HG02571 (cell line): ENCODE measurements at regions not wholly inside any gene's neighbourhood (a gene's known extent, or its start where the extent isn't known, plus 50 kb on each side); places are given as distances from the start of the nearest gene placed in this dataset.
"Not testable (repeated sequence)": the region's sequence is repeated elsewhere in the genome, so short reads cannot be mapped to it uniquely, and the experiment has no call there.

Source experiments
- ATAC-seq: cut with Tn5 transposase; IDR thresholded peaks from one replicate; pipeline ENCODE4 v1.9.1; 2021; ENCODE audit warnings: mild to moderate bottlenecking, moderate library complexity; ENCODE audit not compliant: unreplicated experiment

DNA sequence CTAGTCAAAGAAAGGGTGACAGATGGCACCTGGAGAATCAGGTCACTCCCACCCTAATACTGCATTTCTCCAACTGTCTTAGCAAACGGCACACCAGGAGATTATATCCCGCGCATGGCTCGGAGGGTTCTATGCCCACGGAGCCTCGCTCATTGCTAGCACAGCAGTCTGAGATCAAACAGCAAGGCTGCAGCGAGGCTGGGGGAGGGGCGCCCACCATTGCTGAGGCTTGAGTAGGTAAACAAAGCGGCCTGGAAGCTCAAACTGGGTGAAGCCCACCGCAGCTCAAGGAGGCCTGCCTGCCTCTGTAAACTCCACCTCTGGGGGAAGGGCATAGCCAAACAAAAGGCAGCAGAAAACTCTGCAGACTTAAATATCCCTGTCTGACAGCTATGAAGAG is 268.1 kb upstream of the GRM3 start:
- not testable (repeated sequence) for ATAC-seq

DNA sequence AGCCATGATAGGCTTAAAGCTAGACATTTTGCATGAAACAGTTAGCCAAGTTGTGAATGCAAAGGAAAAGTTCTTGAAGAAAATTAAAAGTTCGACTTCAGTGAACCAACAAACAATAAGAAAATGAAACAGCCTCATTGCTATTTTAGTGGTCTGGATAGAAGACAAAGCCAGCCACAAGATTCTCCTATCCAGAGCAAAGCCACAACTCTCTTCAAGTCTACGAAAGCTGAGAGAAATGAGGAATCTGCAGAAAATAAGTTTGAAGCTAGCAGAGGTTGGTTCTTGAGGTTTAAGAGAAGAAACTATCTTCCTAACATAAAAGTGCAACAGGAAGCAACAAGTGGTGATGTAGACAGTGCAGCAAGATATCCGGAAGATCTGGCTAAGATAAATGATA is 271.4 kb upstream of the GRM3 start:
- no peak for ATAC-seq

DNA sequence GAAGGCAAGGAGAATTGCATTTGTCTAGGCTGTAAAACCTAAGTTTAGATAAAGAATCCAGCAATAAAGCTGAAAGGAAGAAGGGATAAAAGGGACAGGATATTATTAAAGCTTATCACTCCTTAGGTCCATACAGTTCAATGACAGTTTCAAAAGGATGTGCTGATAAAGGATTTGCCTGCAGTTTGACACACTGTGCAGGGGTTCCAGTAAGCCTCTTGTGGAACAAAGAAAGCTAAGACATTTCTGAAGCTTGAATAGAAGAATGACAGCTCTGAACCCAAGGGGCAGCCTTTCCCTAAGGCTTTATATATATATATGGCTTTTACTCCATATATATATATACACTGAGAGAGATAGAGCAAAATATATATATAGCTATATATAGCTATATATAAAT is 276.8 kb upstream of the GRM3 start:
- ATAC-seq: no peak

GRCh38 chr7:86340407-86340806 is 303.3 kb upstream of the GRM3 start:
- ATAC-seq: not testable (repeated sequence)

- no peak for ATAC-seq
These were observed 304.7 kb upstream of the GRM3 start for GRCh38 chr7:86339051-86339450.

- ATAC-seq: no peak
These were observed 314.8 kb upstream of the GRM3 start for GRCh38 chr7:86328801-86329433.

GRCh38 chr7:86326847-86327246 is 316.9 kb upstream of the GRM3 start:
- ATAC-seq: no peak

GRCh38 chr7:86320889-86321288 is 322.8 kb upstream of the GRM3 start:
- ATAC-seq: no peak

- no peak for ATAC-seq
These were observed 323.4 kb upstream of the GRM3 start for GRCh38 chr7:86320341-86320740.

- ATAC-seq: no peak
These were observed 329.9 kb upstream of the GRM3 start for GRCh38 chr7:86313842-86314241.

DNA sequence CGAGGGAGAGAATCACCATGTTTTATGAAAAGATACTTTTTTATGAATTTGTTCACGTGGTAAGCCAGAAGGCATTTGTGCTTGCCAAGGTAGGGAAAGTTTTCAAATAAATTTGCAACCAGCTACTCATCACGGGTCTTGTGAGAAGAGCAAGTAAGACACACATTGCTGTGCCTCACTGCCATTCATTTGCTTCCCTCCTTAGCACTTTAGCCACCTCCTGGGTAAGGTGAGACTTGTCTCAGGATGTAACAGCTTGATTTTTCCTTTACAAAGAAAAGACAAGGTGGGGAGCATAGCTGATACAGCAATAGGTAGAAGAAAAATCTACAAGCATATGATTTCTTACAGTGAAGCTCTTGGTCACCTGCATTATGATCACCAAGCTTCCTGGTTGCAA is 342.4 kb upstream of the GRM3 start:
- ATAC-seq: no peak

DNA sequence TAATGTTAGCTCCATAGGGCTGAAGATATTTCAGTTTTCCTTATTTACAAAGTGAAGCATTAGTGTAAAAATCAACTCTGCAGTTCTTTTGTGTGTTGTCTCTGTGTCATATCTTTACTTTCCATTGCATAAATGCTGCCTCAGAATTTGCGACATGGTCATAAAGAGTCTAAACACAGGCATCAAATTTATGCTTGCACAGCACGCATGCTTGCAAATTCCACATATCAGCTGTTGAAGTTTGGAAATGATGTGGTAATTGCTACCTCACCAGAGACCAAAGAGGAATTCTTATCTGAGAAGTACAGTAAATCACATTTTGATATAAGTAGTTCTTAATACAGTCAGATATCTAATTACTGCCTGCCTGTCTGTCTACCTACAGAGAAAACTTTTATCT is 348.2 kb upstream of the GRM3 start:
- no peak for ATAC-seq

DNA sequence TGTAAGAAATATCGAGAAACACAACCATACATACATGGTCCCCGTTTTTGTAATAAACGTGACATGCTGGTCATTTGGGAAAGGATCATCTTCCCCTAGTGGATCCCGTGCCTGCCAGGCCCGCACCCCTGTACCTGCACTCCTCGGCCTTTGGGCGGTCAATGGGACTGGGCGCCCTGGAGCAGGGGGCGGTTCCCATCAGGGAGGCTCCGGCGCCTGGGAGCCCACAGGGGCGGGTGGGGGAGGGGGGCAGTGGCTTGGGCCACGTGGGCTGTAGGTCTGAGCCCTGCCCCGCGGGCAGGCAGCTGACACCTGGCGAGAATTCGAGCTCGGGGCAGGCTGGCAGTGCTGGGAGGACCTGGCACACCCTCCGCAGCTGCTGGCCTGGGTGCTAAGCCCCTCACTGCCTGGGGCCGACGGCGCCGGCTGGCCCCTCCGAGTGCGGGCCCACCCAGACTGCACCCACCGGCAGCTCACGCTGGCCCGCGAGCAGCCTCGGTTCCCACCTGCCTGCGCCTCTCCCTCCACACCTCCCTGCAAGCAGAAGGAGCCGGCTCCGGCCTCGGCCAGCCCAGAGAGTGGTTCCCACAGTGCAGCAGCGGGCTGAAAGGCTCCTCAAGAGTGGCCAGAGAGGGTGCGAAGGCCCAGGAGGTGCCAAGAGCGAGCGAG is 361.6 kb upstream of the GRM3 start:
- no peak for ATAC-seq

DNA sequence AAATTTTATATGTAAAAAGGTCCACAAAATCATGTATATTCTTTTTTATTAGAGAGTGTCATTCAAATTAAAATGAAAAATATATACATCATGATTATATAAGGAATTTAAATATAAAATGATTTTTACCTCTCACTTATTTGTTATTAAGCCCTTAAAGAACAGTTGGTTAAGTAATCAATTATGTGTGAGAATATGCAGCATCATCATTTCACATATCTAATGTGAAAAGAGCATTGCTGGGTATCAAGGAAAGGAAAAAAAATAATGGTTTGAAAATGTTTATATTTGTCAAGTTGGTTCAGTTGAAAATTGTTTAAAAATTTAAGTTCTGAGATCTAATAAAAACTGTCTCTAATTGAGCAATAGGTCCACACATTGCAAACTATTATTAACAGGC is 363.6 kb upstream of the GRM3 start:
- ATAC-seq: no peak

DNA sequence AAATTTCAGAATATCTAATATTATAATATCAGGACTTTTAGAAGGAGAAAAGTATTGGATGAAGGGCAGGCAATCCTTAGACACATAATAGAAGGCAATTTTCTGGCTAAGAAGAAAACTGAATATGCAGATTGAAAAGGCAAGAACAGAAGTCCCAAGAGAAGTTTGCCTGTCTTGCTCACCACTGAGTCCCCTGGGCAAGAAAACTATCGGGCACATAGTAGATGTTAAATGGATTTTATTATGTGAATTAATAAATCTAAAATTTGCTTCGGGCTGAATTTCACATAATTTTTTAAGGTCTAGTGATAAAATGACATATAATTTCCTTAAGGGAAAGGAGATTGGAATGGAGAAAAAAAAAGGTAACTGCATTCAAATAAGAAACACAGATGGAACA is 380.9 kb upstream of the GRM3 start:
- ATAC-seq: no peak

GRCh38 chr7:86257894-86258293 is 385.8 kb upstream of the GRM3 start:
- ATAC-seq: no peak

- no peak for ATAC-seq
These were observed 391.3 kb upstream of the GRM3 start for GRCh38 chr7:86252406-86252805.

- ATAC-seq: no peak
These were observed 394.7 kb upstream of the GRM3 start for GRCh38 chr7:86248977-86249376.

DNA sequence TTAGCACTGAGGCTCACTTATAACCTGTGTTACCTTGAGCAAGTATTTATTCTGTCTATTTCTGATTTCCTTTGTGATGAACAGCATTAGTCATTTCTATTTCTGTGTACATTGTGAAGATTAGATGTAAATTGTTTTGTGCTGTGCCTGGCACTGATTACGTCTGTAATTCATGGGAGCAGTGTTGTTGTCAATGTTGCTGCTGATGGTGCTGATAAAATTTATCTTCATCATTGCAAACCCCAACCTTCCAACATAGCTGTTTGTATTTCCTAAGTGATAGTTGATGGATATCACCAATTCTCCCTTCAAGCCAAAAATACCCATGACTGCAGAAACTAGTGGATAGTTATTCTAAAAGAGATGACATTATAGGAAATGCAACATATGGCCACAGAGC is 400.5 kb upstream of the GRM3 start:
- no peak for ATAC-seq

DNA sequence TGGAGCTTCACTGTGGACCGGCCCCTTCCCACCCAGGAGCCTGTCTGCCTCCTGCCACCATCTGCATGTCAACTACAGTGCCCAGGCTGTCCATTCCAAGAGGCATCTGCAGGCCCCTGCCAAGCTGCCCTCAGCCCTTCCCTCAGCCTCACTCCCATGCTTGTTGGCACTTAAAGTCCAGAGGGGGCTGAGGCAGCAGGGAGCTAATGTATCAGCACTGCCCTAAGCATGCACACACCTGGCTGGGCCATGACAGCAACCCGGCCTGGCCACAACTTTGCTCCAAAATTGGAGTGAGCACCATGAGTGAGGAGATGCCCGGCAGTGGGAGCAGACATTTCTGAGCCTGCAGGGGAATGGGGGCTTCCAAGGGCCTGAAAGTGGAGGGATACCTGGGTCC is 417.5 kb upstream of the GRM3 start:
- no peak for ATAC-seq

GRCh38 chr7:86222806-86223205 is 420.9 kb upstream of the GRM3 start:
- ATAC-seq: no peak

GRCh38 chr7:86214734-86215133 is 429.0 kb upstream of the GRM3 start:
- no peak for ATAC-seq

- no peak for ATAC-seq
These were observed 430.7 kb upstream of the GRM3 start for GRCh38 chr7:86212976-86213375.
